A673 (cell line): ENCODE measurements at regions not wholly inside any gene's neighbourhood (a gene's known extent, or its start where the extent isn't known, plus 50 kb on each side); places are given as distances from the start of the nearest gene placed in this dataset.

Experiments used
- CTCF ChIP-seq: fragments of 300-800, 200-600 bp; sonication (generic); conservative IDR thresholded peaks from 2 replicates; pipeline ENCODE4 v1.5.1; 2017; ENCODE audit warnings: low read depth, mild to moderate bottlenecking, antibody characterized with exemption, low read length, moderate library complexity, mixed read lengths
- EZH2 ChIP-seq: fragments of 200-600 bp; sonication (generic); IDR thresholded peaks from 2 replicates; pipeline ENCODE4 v1.6.1; 2017; ENCODE audit warnings: borderline replicate concordance, low read depth, mild to moderate bottlenecking, mixed read lengths, antibody characterized with exemption, low read length; ENCODE audit not compliant: poor library complexity, severe bottlenecking

- TF ChIP-seq CTCF (no peak), EZH2 (no peak)
Measured at GRCh38 chr16:79298894-79299799, 301.4 kb downstream of the MAF start.
